GM19455 (cell line): ENCODE measurements at regions not wholly inside any gene's neighbourhood (a gene's known extent, or its start where the extent isn't known, plus 50 kb on each side); places are given as distances from the start of the nearest gene placed in this dataset.

Source experiments
- ATAC-seq: cut with Tn5 transposase; IDR thresholded peaks from one replicate; pipeline ENCODE4 v1.9.1; 2021; ENCODE audit not compliant: unreplicated experiment

DNA sequence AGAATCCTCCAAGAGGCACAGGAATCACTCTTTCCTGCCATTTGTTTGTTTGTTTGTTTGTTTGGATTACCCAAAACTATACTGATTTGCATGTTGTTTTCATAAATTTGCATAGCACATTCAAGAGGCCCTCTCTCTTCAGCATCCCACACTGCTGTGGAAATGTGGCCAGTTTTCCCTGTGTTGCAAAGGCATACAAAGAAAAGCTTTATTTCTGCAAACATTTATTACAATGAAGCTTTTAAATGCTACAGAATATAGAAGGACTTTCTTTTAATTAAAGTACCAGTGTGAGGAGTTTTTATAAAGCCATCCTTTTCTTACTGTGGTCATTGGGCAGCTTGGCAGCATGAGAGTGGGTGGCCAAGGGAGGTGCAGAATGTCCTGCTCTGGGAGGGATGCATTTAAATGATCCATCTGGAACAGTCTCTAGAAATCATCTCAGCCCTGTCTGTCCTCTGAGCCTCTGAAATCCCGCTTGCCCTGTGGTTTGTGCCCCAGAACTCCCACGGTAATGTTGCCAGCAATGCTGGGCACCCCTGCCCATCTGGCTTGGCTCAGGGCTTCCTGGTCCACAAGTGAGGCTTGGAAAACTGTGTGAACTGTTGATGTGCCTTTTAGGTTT, 356.8 kb upstream of the KIF2A start:
- ATAC-seq, result no peak

DNA sequence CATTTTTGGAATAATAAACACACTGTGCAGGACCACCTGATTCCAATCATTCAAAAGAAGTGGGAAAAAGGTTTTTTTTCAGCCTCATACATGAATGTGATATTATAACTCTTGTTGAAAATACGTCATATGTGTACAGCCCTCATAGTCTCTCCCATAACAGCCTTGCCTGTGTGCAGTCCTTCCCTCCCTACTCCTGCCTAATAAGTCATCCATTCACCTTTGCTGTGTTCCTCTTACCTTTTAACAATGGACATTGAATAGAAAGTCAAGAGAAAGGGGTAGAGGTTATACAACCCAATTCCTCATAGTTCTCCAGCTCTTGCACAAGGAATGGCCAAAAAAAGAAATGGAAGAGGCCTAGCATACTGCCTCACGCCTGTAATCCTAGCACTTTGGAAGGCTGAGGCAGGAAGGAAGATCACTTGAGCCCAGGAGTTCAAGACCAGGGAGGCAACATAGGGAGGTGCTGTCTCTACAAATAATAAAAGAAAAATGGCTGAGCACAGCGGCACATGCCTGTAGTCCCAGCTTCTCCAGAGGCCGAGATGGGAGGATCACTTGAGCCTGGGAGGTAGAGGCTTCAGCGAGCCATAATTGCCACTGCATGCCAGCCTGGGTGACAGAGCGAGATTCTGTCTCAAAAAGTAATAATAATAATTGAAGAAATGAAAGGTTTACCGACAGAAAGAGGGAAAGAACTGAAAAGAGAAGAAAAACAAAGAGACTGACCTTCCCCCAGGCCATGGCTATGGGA, 356.1 kb upstream of the KIF2A start:
- no peak for ATAC-seq

DNA sequence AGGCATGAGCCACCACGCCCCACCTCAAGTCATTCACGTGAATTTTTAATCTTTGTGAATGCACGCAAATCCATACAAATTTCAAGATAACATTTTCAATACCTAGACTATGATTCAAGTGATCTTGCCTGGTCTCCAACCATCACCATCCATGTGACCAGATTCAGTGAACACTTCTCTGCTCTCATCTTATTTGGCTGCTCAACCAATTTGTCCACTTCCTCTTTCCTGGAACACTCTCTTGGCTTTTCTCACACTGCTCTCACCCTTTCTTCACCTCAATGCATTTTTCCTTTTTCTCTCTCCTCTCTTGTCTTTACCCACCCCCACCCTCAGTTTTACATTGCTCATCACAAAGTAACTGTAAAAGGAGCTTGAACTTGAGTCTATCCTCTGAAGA, 354.7 kb upstream of the KIF2A start:
- ATAC-seq, result no peak

DNA sequence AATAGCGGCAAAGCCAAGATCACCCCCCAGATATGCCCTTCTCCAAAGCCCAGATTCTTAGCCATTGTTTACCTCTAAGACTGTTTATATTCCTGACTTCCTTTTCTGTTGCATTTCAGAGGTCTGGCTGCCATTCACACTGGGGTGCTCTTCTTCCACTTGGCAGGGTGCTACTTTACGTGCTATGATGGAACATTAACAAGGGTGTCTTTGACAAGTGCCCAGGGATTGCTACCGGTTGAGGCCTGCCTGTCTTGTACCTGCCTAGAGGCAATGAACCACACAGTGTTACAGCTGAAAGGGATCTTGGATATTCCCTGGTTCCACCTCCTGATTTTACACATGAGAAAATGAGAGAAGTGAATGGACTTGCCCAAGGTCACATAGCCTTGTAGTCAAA, 352.1 kb upstream of the KIF2A start:
- no peak for ATAC-seq

DNA sequence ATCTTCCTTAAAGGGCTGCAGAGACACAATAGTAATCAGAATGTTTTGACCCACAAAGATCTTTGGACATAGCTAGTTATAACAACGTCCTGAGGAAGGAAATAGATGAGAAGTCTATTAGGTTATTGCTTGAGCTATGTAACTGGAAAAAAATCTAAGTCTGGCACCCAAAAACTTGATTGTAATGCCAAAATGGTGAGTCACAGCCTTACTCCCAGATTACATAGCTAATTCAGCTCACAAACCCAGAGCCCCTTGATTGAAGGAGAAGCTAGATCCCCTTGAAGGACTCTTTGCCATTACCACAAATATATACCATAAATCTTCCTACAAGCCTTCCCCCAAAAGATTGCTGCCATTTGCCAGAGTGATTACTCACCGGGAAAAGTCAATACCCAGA, 341.8 kb upstream of the KIF2A start:
- no peak for ATAC-seq

DNA sequence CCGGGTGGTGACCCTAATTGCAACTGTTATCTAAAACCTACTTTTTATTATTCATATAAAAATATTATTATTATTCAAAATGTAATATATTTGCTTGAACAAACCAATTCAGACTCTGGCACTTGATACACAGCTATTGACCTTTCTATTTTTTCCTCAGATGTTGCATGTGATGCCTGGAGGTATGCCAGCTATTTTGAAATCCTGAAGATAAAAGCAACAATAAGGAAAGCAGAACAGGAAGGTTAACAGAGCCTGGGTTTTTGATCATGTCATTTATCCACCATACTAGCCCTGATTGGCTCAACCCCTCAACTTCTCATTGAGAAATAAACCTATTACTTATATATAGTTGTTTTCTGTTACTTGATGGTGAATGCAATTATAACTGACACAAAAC, 340.9 kb upstream of the KIF2A start:
- no peak for ATAC-seq

DNA sequence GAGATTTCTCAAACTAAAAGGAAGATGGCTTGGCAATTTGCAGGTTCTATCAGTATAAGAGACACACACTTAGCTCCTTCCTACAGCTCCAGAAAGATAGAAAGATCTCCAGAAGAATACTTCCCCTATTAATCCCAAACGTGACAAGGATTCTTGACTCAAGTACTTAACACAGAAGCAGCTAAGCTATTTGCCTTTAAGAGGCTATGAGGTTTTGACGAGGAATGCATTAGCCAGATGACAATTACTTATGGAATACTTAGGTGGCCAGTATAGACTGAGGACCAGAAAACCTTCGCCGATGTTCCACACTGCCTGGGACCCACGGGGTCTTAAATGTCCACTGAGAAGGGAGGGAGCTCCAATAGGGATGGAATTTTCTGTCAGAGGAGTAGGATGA, 340.5 kb upstream of the KIF2A start:
- ATAC-seq, result no peak

DNA sequence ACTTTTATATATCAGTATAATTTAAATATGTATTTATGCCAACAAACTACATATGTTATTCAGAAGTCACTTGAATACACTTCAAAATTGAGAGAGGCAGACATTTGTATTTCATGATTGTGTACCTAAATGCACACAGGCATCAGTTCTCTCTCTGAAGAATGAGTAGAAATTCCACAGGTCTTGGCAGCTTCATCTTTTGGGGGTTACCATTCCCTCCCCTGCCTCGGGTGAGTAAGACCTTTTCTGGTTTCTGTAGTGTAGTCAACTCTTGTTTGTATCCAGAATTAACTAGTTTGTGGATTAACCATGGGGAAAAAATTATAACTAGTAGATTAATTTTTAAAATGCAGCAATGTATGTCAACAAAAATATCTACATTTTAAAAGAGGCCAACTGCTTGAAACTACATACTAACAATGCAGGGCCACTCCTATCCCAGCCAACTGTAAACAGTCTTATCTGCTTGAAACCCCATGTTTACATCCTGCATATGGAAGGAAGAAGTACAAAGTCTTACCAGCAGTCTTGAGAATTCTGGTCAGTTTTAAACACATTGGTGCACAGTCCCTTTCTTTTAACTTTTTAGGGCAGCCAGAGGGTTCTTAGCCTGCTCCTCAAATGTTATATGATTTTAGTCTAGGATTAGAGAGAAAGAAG, 339.6 kb upstream of the KIF2A start:
- no peak for ATAC-seq

DNA sequence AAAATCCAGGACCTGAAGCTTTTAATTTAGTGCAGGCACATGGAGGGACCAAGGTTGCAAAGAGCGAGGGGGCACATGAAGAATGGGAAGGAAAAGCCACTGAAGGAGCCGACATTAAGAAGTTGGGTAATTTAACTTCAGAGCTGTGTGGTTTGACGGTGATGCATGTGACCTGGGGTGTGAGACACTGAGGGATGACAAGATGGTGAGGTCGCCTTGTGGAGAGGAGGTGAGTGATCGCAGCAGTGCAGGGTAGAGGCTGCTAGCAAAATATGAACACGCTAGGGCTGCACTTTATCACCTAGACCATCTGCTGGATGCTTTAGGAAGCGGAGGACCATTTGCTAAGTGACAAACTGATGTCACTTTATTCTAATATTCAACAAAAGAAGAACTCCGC, 339.0 kb upstream of the KIF2A start:
- ATAC-seq, result no peak

DNA sequence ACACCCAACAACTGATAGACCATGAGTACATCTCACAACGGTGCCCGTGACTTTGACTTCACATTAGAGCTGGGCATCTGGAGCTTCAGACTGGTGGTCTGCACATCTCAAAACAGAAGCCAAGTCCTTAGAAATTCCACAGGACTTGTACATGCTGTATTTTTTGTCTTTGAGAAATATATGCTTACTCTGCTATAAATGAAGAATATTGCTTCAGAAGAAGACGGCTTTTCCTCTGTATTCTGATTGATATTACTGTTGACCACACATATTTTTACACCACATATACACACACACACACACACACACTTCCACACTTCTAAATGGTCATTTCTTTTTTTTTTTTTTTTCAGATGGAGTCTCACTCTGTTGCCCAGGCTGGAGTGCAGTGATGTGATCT, 338.3 kb upstream of the KIF2A start:
- no peak for ATAC-seq

DNA sequence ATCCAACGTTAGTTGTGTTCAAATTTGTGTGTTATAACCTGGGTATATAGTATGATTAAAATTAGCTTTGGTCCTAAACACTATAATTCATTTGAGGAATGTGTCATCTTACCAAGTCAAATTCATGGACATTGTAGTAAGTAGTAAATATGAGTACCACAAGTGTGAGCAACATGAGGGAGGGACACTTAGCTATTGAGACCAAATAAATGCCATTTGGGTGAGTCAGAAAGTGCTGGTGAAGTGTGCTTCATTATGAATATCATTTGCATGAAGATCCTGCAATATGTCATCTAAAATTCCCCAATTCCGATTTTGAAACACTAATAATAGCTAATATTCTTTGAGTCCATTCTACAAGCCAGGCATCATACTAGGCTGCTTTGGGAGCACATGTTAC, 336.7 kb upstream of the KIF2A start:
- ATAC-seq, result no peak

DNA sequence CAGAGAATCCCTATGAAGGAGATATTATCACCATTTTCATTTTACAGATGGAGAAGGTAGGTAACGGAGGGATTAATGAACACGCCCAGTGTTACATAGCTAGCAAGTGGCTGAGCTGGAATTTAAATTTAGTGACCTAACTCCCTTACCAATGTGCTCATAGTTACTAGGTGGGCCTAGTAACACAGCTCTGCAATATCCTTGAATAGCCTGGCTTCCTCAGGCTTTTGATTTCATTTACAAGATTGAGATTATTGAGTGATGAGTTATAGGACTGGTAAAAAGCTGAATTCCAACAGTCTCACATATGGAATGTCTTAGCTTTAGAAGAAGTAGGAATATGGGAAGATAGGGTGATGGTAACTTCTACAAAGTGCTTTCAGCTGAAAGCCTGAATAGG, 336.3 kb upstream of the KIF2A start:
- ATAC-seq, result no peak

DNA sequence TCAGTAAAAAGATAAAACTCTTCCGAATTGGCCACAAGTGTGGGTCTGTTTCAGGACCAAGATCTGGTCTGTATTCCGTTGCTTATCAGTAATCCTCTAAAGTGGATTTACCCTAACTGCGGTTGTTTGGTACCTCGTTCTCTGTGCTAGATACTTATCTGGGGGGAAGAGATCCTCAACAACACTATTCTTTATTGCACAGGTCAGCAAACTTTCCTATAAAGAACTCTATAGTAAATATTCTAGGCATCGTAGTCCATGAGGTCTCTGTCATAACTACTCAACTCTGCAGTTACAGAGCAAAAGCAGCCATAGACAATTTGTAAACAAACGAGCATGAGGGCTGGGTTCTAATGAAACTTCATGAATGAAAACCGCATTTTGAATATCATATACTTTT, 335.8 kb upstream of the KIF2A start:
- no peak for ATAC-seq

DNA sequence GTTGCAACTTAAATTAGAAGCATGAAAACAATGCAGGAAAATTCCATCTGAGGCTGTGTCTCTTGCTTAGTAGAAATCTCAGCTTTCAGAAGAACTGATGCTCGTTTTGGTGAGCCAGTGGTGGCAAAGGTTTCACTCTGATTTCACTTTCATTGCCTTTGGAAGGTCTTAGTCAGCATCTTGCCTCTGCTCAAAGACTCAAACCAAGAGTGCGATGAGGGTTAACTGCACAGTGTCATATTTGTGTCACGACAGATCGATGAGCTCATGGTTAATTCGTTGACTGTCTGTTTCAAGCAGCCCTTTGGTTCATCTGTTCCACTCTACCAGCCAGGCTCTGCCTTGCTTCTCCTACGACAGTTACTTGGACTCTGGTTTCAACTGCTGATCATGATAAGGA, 331.3 kb upstream of the KIF2A start:
- ATAC-seq, result no peak

DNA sequence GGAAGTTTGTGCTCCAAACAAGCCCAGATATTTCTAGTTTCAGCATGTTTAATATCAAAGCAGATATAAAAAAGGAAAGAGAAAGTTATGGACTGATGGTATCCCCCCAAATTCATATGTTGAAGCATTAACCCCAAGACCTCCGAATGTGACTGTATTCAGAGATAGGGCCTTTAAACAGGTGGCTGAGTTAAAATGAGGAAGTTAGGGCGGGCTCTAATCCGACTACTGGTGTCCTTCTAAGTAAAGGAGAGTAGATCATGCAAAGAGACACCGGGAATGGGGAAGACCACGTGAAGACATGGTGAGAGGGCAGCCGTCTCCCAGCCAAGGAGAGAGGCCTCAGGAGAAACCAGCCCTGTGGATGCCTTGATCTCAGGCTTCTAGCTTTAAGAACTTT, 324.1 kb upstream of the KIF2A start:
- ATAC-seq, result no peak

DNA sequence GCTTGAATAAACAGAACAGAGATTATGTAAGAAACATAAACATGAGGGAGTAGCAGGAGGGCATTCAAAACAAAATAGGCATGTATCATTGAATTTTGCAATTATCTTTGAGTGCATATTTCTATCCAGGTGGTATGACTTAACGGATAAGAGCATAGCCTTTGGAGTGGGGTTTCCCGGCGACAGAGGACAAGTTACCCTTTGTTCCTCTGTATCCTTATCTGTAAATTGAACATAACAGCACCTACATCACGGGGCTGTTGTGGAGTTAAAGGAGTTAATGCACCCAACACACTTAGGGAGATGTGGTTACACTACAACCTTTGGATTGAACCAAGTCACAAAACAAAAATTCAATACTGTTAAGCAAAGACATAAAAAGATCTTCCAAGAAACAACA, 314.6 kb upstream of the KIF2A start:
- ATAC-seq, result no peak

DNA sequence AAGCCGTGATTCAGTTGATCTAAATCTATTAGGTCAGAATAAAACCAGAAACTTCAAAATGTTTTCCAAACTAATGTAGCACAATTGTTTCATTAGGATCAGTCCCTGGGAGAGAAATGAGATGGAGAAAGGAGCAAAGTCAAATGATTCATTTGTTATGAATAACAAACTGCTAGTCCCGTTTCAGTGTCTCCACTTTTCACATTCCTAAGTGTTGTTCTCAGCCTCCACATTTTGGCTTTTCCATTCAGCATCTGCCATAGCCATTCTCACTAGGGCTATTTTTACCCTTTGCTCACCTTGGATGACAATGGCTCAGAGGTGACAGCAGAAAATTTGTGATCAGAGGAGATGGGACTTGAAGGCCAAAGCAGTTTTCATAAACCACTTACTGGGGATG, 314.1 kb upstream of the KIF2A start:
- ATAC-seq, result no peak

DNA sequence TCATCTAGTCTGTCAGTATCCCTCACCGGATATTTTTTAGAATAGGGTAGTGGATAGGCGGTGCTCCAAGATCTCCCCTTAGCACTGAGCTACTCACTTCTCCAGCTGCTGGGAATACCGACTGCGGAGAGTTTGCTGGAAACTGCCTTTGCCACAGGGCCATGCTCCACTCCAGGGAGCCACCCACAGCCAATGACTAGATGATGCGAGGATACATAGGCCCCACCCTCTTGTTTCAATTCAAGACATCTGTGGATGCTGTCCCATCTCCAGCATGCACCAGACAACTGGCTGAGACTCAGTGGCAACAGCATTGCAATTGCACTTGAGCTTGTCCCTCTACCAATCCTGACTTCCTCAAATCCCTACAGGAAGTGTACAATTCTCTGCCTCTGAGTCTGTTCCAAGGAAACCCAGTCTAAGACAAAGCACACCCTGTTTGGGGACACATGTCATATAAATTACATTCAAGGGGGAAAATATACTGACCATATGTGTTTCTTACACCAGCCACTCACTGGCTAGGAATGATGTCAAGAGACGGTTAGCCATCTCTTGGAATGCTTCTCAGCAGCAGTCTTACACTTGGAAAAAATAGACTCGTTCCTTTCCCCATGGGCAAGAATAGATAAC, 312.6 kb upstream of the KIF2A start:
- ATAC-seq, result no peak

DNA sequence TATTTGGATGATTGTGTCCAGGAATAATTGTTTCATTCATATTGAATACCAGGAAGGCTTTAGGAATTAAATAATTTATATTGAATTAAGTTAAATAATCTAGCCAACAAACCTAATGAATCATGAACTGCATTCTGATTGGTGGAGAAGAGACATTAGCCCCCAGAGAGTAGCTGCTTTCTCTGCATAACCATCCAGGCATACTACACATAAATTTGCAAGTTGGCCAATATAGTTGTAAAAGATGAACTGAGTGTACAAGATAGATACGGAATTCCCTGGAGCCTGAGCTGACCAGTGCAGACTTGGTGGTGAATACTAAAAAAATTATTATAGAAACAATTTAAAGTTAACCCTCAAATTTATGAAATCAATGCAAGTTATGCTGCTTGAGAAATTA, 311.8 kb upstream of the KIF2A start:
- no peak for ATAC-seq

DNA sequence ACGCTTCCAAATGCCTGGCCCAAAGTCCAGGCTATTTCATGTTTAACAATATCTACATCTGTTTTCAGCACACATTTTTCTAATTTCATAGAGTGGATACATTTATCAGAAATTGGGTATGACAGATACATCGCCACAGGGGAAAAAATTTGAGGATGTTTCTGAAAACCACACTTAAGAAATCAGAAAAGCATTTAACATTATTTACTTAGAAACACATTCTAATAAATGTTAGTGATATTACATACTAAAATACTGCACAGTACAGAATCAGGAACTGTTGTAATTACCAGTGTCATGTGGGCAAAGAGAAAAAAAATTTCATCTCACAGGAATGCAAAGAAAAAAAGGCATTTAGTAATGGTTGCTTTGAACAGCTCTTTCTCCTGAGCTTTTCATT, 310.5 kb upstream of the KIF2A start:
- no peak for ATAC-seq

DNA sequence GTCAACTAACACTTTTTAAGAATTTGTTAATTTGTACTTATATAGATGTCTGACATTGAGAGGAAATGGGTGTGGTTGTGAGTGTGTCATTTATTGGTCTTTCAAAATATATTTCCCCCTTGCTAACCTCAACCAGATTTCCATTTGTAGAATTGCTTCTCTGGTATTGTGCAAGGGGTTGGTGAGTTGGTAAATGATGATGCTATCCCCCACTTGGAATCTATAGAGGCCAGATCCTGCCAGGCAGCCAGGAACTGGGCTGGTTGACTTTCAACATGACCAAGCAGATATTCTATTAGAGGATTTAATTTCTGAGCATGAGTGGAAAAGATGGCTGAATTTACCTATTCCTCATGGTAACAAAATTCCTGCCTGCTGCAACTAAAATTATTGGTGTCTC, 306.6 kb upstream of the KIF2A start:
- no peak for ATAC-seq

DNA sequence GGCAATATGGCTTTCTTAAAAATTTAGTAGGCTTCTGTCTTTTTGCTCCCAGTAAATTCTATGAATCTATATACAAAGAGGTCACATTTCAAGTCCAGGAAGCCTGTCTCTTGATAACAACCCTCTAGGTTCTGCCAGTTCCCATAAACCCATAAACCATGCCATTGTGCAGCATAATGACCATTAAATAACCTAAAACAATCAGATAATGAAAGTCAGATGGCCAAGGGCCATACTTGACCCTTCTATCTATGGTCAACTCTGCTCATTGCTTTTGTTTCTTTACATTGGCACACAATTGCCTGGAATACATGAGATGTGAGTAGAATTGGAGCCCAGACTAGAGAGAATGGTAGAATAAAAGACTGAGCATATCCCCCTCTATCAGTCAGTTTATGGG, 305.4 kb upstream of the KIF2A start:
- ATAC-seq, result no peak
